ENCODE measurements at regions not wholly inside any gene's neighbourhood (a gene's known extent, or its start where the extent isn't known, plus 50 kb on each side); places are given as distances from the start of the nearest gene placed in this dataset.

DNA sequence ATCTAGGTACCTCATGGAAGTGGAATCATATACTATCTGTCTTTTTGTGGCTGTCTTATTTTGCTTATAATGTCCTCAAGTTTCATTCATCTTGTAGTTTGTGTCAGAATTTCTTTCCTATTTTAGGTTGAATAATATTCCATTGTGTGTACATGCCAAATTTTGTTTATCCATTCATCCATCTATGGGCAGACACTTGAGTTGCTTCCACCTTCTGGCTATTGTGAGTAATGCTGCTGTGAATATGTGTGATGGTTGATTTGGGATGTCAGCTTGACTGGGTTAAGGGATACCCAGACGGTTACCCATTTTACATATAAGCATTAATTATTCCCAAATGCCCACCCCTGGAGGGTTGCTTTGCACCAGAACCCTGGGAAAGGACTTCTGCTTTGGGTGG, 477.5 kb downstream of the PTPRU start:
- Histone ChIP-seq H3K9me3 (ENCODE audit: insufficient read depth, low read depth, low read length) (peaks cover 6% of the 10 kb centered on the region), H3K27ac (ENCODE audit: low read depth, low read length) (no peak overlapping the region), H3K79me2 (ENCODE audit: insufficient read depth, low read length) (no peaks in the 10 kb centered on the region), H3K9ac (ENCODE audit: low read length) (no peak overlapping the region), H3K4me2 (ENCODE audit: low read length) (no peak overlapping the region), H3K27me3 (ENCODE audit: insufficient read depth, low read length) (no peaks in the 10 kb centered on the region), H4K20me1 (ENCODE audit: insufficient read depth, low read length) (no peaks in the 10 kb centered on the region), H3K4me1 (ENCODE audit: insufficient read depth, low read length) (peaks cover 35% of the 10 kb centered on the region), H3K36me3 (ENCODE audit: insufficient read depth, low read length) (no peaks in the 10 kb centered on the region), H3K4me3 (ENCODE audit: insufficient read depth, low read depth, low read length) (no peak overlapping the region), H2AFZ (ENCODE audit: low read depth, low read length) (no peak overlapping the region)
- no peak overlapping the region for H3K4me3 Mint-ChIP-seq (ENCODE audit: unreplicated experiment)
- H3K9me3 Mint-ChIP-seq (ENCODE audit: unreplicated experiment) = peaks cover 24% of the 10 kb centered on the region
- no peak for TF ChIP-seq EZH2 (IDR thresholded peaks at IDR 0.05; ENCODE audit: insufficient read depth, low read length)
- TF ChIP-seq, protein P1, sequence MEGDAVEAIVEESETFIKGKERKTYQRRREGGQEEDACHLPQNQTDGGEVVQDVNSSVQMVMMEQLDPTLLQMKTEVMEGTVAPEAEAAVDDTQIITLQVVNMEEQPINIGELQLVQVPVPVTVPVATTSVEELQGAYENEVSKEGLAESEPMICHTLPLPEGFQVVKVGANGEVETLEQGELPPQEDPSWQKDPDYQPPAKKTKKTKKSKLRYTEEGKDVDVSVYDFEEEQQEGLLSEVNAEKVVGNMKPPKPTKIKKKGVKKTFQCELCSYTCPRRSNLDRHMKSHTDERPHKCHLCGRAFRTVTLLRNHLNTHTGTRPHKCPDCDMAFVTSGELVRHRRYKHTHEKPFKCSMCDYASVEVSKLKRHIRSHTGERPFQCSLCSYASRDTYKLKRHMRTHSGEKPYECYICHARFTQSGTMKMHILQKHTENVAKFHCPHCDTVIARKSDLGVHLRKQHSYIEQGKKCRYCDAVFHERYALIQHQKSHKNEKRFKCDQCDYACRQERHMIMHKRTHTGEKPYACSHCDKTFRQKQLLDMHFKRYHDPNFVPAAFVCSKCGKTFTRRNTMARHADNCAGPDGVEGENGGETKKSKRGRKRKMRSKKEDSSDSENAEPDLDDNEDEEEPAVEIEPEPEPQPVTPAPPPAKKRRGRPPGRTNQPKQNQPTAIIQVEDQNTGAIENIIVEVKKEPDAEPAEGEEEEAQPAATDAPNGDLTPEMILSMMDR (IDR thresholded peaks at IDR 0.05; ENCODE audit: insufficient read depth, low read depth, low read length) = peak; percentile 40
- H3K36me3 Mint-ChIP-seq (ENCODE audit: low read depth, unreplicated experiment) = no peaks in the 10 kb centered on the region
- peak; percentile 30 for DNase-seq (ENCODE audit: low read depth)
- H3K27ac Mint-ChIP-seq (ENCODE audit: unreplicated experiment) = no peak overlapping the region
- H3K27me3 Mint-ChIP-seq (ENCODE audit: low read depth, unreplicated experiment) = peaks cover 23% of the 10 kb centered on the region
- peak; percentile 39 for FAIRE-seq
- peaks cover 28% of the 10 kb centered on the region for H3K4me1 Mint-ChIP-seq (ENCODE audit: low read depth, unreplicated experiment)

DNA sequence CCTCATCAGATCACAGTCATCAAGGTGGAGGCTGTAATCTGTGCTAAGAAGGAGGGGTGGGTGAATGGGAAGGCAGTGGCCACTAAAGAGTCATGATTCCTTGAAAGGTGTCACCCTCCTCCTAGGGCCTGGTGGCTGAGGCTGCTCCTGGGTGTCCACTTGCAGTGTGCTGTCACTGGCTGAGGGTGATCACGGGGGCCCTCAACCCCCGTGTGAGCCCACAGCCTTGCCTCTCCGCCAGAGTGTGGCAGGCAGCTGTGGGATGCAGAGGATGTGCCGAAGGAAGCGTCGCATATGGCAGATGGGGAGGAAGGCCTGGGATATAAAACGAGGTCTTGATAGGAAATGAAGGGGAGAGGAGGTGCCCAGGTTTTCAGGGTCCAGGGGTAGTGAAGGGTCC, 476.5 kb downstream of the PTPRU start:
- H3K79me2 ChIP-seq (ENCODE audit: insufficient read depth, low read length) = no peaks in the 10 kb centered on the region
- peaks cover 33% of the 10 kb centered on the region for H3K4me1 Mint-ChIP-seq (ENCODE audit: low read depth, unreplicated experiment)
- H3K4me2 ChIP-seq (ENCODE audit: low read length) = peak overlapping the region; percentile 69
- no peak for FAIRE-seq
- H3K9me3 Mint-ChIP-seq (ENCODE audit: unreplicated experiment) = peaks cover 19% of the 10 kb centered on the region
- TF ChIP-seq EZH2 (IDR thresholded peaks at IDR 0.05; ENCODE audit: insufficient read depth, low read length) = no peak
- TF ChIP-seq, protein P1 (IDR thresholded peaks at IDR 0.05; ENCODE audit: insufficient read depth, low read depth, low read length) = no peak
- peaks cover 6% of the 10 kb centered on the region for H3K9me3 ChIP-seq (ENCODE audit: insufficient read depth, low read depth, low read length)
- DNase-seq (ENCODE audit: low read depth) = no peak
- no peak overlapping the region for H2AFZ ChIP-seq (ENCODE audit: low read depth, low read length)
- peaks cover 16% of the 10 kb centered on the region for H3K27me3 Mint-ChIP-seq (ENCODE audit: low read depth, unreplicated experiment)
- H3K36me3 Mint-ChIP-seq (ENCODE audit: low read depth, unreplicated experiment) = no peaks in the 10 kb centered on the region
- H3K27ac ChIP-seq (ENCODE audit: low read depth, low read length) = no peak overlapping the region
- H3K27ac Mint-ChIP-seq (ENCODE audit: unreplicated experiment) = peak overlapping the region; percentile 44
- H3K9ac ChIP-seq (ENCODE audit: low read length) = no peak overlapping the region
- peaks cover 44% of the 10 kb centered on the region for H3K4me1 ChIP-seq (ENCODE audit: insufficient read depth, low read length)
- H3K4me3 ChIP-seq (ENCODE audit: insufficient read depth, low read depth, low read length) = no peak overlapping the region
- no peak overlapping the region for H3K4me3 Mint-ChIP-seq (ENCODE audit: unreplicated experiment)
- no peaks in the 10 kb centered on the region for H4K20me1 ChIP-seq (ENCODE audit: insufficient read depth, low read length)
- no peaks in the 10 kb centered on the region for H3K36me3 ChIP-seq (ENCODE audit: insufficient read depth, low read length)
- no peaks in the 10 kb centered on the region for H3K27me3 ChIP-seq (ENCODE audit: insufficient read depth, low read length)

- no peak overlapping the region for H3K4me3 Mint-ChIP-seq (ENCODE audit: unreplicated experiment)
- no peak overlapping the region for H3K27ac ChIP-seq (ENCODE audit: low read depth, low read length)
- no peaks in the 10 kb centered on the region for H3K27me3 ChIP-seq (ENCODE audit: insufficient read depth, low read length)
- TF ChIP-seq, protein P1 (IDR thresholded peaks at IDR 0.05; ENCODE audit: insufficient read depth, low read depth, low read length) = no peak
- no peak for TF ChIP-seq EZH2 (IDR thresholded peaks at IDR 0.05; ENCODE audit: insufficient read depth, low read length)
- no peaks in the 10 kb centered on the region for H3K36me3 Mint-ChIP-seq (ENCODE audit: low read depth, unreplicated experiment)
- H3K4me2 ChIP-seq (ENCODE audit: low read length) = peak overlapping the region; percentile 69
- no peak overlapping the region for H3K4me3 ChIP-seq (ENCODE audit: insufficient read depth, low read depth, low read length)
- peaks cover 33% of the 10 kb centered on the region for H3K4me1 Mint-ChIP-seq (ENCODE audit: low read depth, unreplicated experiment)
- no peak overlapping the region for H2AFZ ChIP-seq (ENCODE audit: low read depth, low read length)
- H4K20me1 ChIP-seq (ENCODE audit: insufficient read depth, low read length) = no peaks in the 10 kb centered on the region
- peaks cover 16% of the 10 kb centered on the region for H3K9me3 Mint-ChIP-seq (ENCODE audit: unreplicated experiment)
- H3K4me1 ChIP-seq (ENCODE audit: insufficient read depth, low read length) = peaks cover 44% of the 10 kb centered on the region
- FAIRE-seq (no peak), DNase-seq (ENCODE audit: low read depth) (no peak)
- H3K36me3 ChIP-seq (ENCODE audit: insufficient read depth, low read length) = no peaks in the 10 kb centered on the region
- no peaks in the 10 kb centered on the region for H3K79me2 ChIP-seq (ENCODE audit: insufficient read depth, low read length)
- H3K27ac Mint-ChIP-seq (ENCODE audit: unreplicated experiment) = peak overlapping the region; percentile 23
- H3K9ac ChIP-seq (ENCODE audit: low read length) = no peak overlapping the region
- H3K27me3 Mint-ChIP-seq (ENCODE audit: low read depth, unreplicated experiment) = peaks cover 14% of the 10 kb centered on the region
- peaks cover 3% of the 10 kb centered on the region for H3K9me3 ChIP-seq (ENCODE audit: insufficient read depth, low read depth, low read length)
Observed at GRCh38 chr1:29712284-29712651, 475.9 kb downstream of the PTPRU start.
